H9 (cell line): ENCODE measurements at regions not wholly inside any gene's neighbourhood (a gene's known extent, or its start where the extent isn't known, plus 50 kb on each side); places are given as distances from the start of the nearest gene placed in this dataset.

Experiments used
- DNase-seq: peaks from one replicate; pipeline ENCODE4 v3.0.0-alpha.2; 2017
- H2AFZ ChIP-seq: one replicate; pipeline ENCODE4 v1.6.1; 2013; ENCODE audit warnings: mild to moderate bottlenecking, low read length, control low read depth, moderate library complexity
- H2AK5ac ChIP-seq: 2 replicates; pipeline ENCODE4 v1.6.1; 2013; ENCODE audit warnings: low read length, control low read depth, mixed read lengths; ENCODE audit not compliant: insufficient read length
- H2BK120ac ChIP-seq: one replicate; pipeline ENCODE4 v1.6.1; 2013; ENCODE audit warnings: low read depth, mild to moderate bottlenecking, low read length, control low read depth, inconsistent platforms; ENCODE audit not compliant: poor library complexity, severe bottlenecking
- H2BK12ac ChIP-seq: 2 replicates; pipeline ENCODE4 v1.6.1; 2013; ENCODE audit warnings: low read length, control low read depth, mixed read lengths, low read depth; ENCODE audit not compliant: insufficient read length
- H2BK15ac ChIP-seq: 2 replicates; pipeline ENCODE4 v1.6.1; 2013; ENCODE audit warnings: low read depth, low read length, control low read depth
- H2BK20ac ChIP-seq: one replicate; pipeline ENCODE4 v1.6.1; 2013; ENCODE audit warnings: low read depth, mild to moderate bottlenecking, low read length, control low read depth, inconsistent platforms; ENCODE audit not compliant: poor library complexity, severe bottlenecking
- H2BK5ac ChIP-seq: 2 replicates; pipeline ENCODE4 v1.6.1; 2013; ENCODE audit warnings: low read length, control low read depth, mixed read lengths; ENCODE audit not compliant: insufficient read length
- H3K14ac ChIP-seq: 2 replicates; pipeline ENCODE4 v1.6.1; 2013; ENCODE audit warnings: low read length, control low read depth; ENCODE audit not compliant: insufficient read depth
- H3K18ac ChIP-seq: 2 replicates; pipeline ENCODE4 v1.6.1; 2013; ENCODE audit warnings: low read depth, mild to moderate bottlenecking, mixed read lengths, low read length, control low read depth; ENCODE audit not compliant: insufficient read length
- H3K23ac ChIP-seq: 2 replicates; pipeline ENCODE4 v1.6.1; 2013; ENCODE audit warnings: low read length, control low read depth, mixed read lengths, low read depth; ENCODE audit not compliant: insufficient read length
- H3K23me2 ChIP-seq: 2 replicates; pipeline ENCODE4 v1.6.1; 2013; ENCODE audit warnings: low read depth, mild to moderate bottlenecking, mixed read lengths, low read length, control low read depth; ENCODE audit not compliant: insufficient read length, poor library complexity, severe bottlenecking
- H3K27ac ChIP-seq: 2 replicates; pipeline ENCODE4 v1.5.1; 2013; ENCODE audit warnings: low read length, control low read depth, mixed read lengths, low read depth; ENCODE audit not compliant: insufficient read length
- H3K27me3 ChIP-seq: 2 replicates; pipeline ENCODE4 v1.6.1; 2013; ENCODE audit warnings: low read length, control low read depth, inconsistent platforms; ENCODE audit not compliant: insufficient read depth
- H3K4ac ChIP-seq: 2 replicates; pipeline ENCODE4 v1.6.1; 2013; ENCODE audit warnings: low read depth, mild to moderate bottlenecking, control low read depth, inconsistent platforms, low read length, moderate library complexity
- H3K4me1 ChIP-seq: 2 replicates; pipeline ENCODE4 v1.6.1; 2013; ENCODE audit warnings: low read length, control low read depth, inconsistent platforms; ENCODE audit not compliant: insufficient read depth
- H3K4me2 ChIP-seq: 2 replicates; pipeline ENCODE4 v1.6.1; 2013; ENCODE audit warnings: low read length, control low read depth, mixed read lengths; ENCODE audit not compliant: insufficient read length, insufficient read depth
- H3K56ac ChIP-seq: 2 replicates; pipeline ENCODE4 v1.6.1; 2013; ENCODE audit warnings: low read depth, mild to moderate bottlenecking, mixed read lengths, low read length, control low read depth; ENCODE audit not compliant: insufficient read length
- H3K79me1 ChIP-seq: 2 replicates; pipeline ENCODE4 v1.6.1; 2013; ENCODE audit warnings: low read depth, mild to moderate bottlenecking, moderate library complexity, low read length, control low read depth, inconsistent platforms; ENCODE audit not compliant: insufficient read depth, poor library complexity, severe bottlenecking
- H3K79me2 ChIP-seq: 2 replicates; pipeline ENCODE4 v1.6.1; 2013; ENCODE audit warnings: low read length, control low read depth, inconsistent platforms; ENCODE audit not compliant: insufficient read depth
- H3K9ac ChIP-seq: 2 replicates; pipeline ENCODE4 v1.6.1; 2013; ENCODE audit warnings: low read length, control low read depth, mixed read lengths; ENCODE audit not compliant: insufficient read length; ENCODE audit errors: extremely low read depth
- H3K9me3 ChIP-seq: one replicate; pipeline ENCODE4 v1.6.1; 2013; ENCODE audit warnings: low read depth, low read length, inconsistent platforms; ENCODE audit not compliant: control insufficient read depth
- H3T11ph ChIP-seq: one replicate; pipeline ENCODE4 v1.6.1; 2013; ENCODE audit warnings: mild to moderate bottlenecking, low read length, control low read depth, inconsistent platforms
- H4K20me1 ChIP-seq: one replicate; pipeline ENCODE4 v1.6.1; 2013; ENCODE audit not compliant: control insufficient read depth, insufficient read length, insufficient read depth
- H4K5ac ChIP-seq: 2 replicates; pipeline ENCODE4 v1.6.1; 2013; ENCODE audit warnings: low read depth, mild to moderate bottlenecking, mixed read lengths, low read length, control low read depth; ENCODE audit not compliant: insufficient read length
- H4K8ac ChIP-seq: replicated peaks from 2 replicates; pipeline ENCODE4 v1.6.1; 2013; ENCODE audit warnings: low read length, control low read depth, mixed read lengths, low read depth; ENCODE audit not compliant: insufficient read length
- H4K91ac ChIP-seq: 2 replicates; pipeline ENCODE4 v1.6.1; 2013; ENCODE audit warnings: low read depth, mild to moderate bottlenecking, moderate library complexity, mixed read lengths, low read length, control low read depth; ENCODE audit not compliant: insufficient read length
- H3K27ac Mint-ChIP-seq, 3 experiments: 2 replicates in 2 of 3; 3 replicates in 1 of 3; pipeline ENCODE4 v1.8.0; 2020 to 2021; ENCODE audit warnings: mixed read lengths in 3 of 3, mild to moderate bottlenecking in 1 of 3, moderate library complexity in 1 of 3
- H3K27me3 Mint-ChIP-seq: 2 replicates; pipeline ENCODE4 v1.8.0; 2021; ENCODE audit warnings: low read depth, mild to moderate bottlenecking, moderate library complexity, mixed read lengths
- H3K36me3 Mint-ChIP-seq, 3 experiments: 2 replicates in 2 of 3; 3 replicates in 1 of 3; pipeline ENCODE4 v1.8.0; 2020 to 2021; ENCODE audit warnings: low read depth in 3 of 3, mixed read lengths in 3 of 3; ENCODE audit not compliant: insufficient read depth in 1 of 3
- H3K4me1 Mint-ChIP-seq, 2 experiments: 2 replicates each; pipeline ENCODE4 v1.8.0; 2020; ENCODE audit warnings: mixed read lengths in 2 of 2
- H3K4me3 Mint-ChIP-seq, 2 experiments: 2 replicates in 1 of 2; 3 replicates in 1 of 2; pipeline ENCODE4 v1.8.0; 2020 to 2021; ENCODE audit warnings: mild to moderate bottlenecking in 2 of 2, mixed read lengths in 2 of 2, moderate library complexity in 1 of 2
- H3K9me3 Mint-ChIP-seq, 2 experiments: 2 replicates in 1 of 2; 3 replicates in 1 of 2; pipeline ENCODE4 v1.8.0; 2020; ENCODE audit warnings: mild to moderate bottlenecking in 2 of 2, mixed read lengths in 2 of 2, moderate library complexity in 1 of 2
- CTCF ChIP-seq: fragments of 200-600 bp; sonication (generic); conservative IDR thresholded peaks from 3 replicates; pipeline ENCODE4 v1.8.0; 2021; ENCODE audit warnings: antibody characterized with exemption, mild to moderate bottlenecking
- WGBS: extraction: QIAGEN DNeasy Blood & Tissue Kit; methylation state at CpG from one replicate; pipeline ENCODE4 v1.1.7; 2013; ENCODE audit warnings: missing lambda C conversion rate, low lambda C conversion rate, mixed read lengths; ENCODE audit not compliant: insufficient read length; ENCODE audit errors: extremely low coverage; 5-methylcytosine and 5-hydroxymethylcytosine counted together

DNA sequence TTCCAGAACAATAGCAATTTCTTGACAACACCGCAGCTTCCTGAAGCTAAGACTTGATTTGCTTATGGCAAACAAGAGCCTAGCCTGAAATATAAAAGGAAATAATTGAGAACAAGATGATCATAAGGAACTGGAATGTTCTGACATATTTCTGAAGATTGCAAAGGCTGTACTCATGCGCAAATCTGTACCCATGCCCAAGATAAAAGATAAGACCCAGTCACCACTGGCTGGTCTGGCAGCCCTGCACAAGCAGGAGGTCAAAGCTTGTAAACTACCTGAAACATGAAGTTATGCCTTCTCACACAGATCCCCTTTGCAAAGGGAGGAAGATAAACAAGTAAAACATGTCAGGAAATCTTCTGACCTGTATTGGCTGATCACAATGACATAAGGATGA is 160.8 kb upstream of the GYPC start:
- H3K9me3 ChIP-seq = no peaks in the 10 kb centered on the region
- H2BK12ac ChIP-seq = no peak overlapping the region
- no peak overlapping the region for H3K14ac ChIP-seq
- H3K4me2 ChIP-seq = no peak overlapping the region
- no peak overlapping the region for H3K4ac ChIP-seq
- Mint-ChIP-seq H3K27me3 (no peaks in the 10 kb centered on the region; the same call in 1 of the 2 replicates), H3K9me3 (peaks cover 19 to 20% of the 10 kb centered on the region in 2 experiments), H3K36me3 (peaks cover 8 to 22% (median 15%) of the 10 kb centered on the region in 3 experiments), H3K27ac (no peak overlapping the region), H3K4me3 (no peak overlapping the region), H3K4me1 (peaks cover 3 to 5% of the 10 kb centered on the region in 2 experiments; a peak in 2 of 4 replicates)
- H3K9ac ChIP-seq = no peak overlapping the region
- no peak overlapping the region for H4K91ac ChIP-seq
- H3T11ph ChIP-seq = no peak overlapping the region
- H2BK5ac ChIP-seq = no peak overlapping the region
- no peak overlapping the region for H4K5ac ChIP-seq
- no peak overlapping the region for H2BK120ac ChIP-seq
- no CpG with 5 or more reads among the region's 2 CpGs for WGBS
- no peak overlapping the region for H2AK5ac ChIP-seq
- no peak overlapping the region for H2BK15ac ChIP-seq
- TF ChIP-seq CTCF = no peak
- no peak overlapping the region for H3K56ac ChIP-seq
- H3K79me1 ChIP-seq = no peaks in the 10 kb centered on the region
- no peaks in the 10 kb centered on the region for H4K20me1 ChIP-seq
- H3K27me3 ChIP-seq = no peaks in the 10 kb centered on the region
- no peaks in the 10 kb centered on the region for H3K79me2 ChIP-seq
- H4K8ac ChIP-seq = no peak overlapping the region
- no peak overlapping the region for H3K27ac ChIP-seq
- DNase-seq = no peak
- H2AFZ ChIP-seq = no peak overlapping the region
- no peaks in the 10 kb centered on the region for H3K23me2 ChIP-seq
- no peak overlapping the region for H3K23ac ChIP-seq
- H3K18ac ChIP-seq = no peak overlapping the region
- H3K4me1 ChIP-seq = no peaks in the 10 kb centered on the region
- H2BK20ac ChIP-seq = no peak overlapping the region
